Neural cell (in vitro differentiated cells): ENCODE measurements at regions not wholly inside any gene's neighbourhood (a gene's known extent, or its start where the extent isn't known, plus 50 kb on each side); places are given as distances from the start of the nearest gene placed in this dataset.

Experiments
- EP300 ChIP-seq: fragments of 450-650 bp; conservative IDR thresholded peaks from 2 replicates; pipeline ENCODE4 v1.6.1; 2014; ENCODE audit warnings: antibody characterized with exemption, mild to moderate bottlenecking, moderate library complexity; ENCODE audit not compliant: poor library complexity, severe bottlenecking
- EZH2 ChIP-seq: fragments of 200-600, 300-800 bp; shearing (Covaris generic), sonication (generic); IDR thresholded peaks from 2 replicates; pipeline ENCODE4 v1.6.1; 2014; ENCODE audit warnings: antibody characterized with exemption, low read length, borderline replicate concordance, mild to moderate bottlenecking; ENCODE audit not compliant: insufficient read depth, poor library complexity, severe bottlenecking
- SMC3 ChIP-seq: fragments of 450-650 bp; conservative IDR thresholded peaks from 2 replicates; pipeline ENCODE4 v1.6.1; 2014; ENCODE audit warnings: antibody characterized with exemption, mild to moderate bottlenecking, moderate library complexity; ENCODE audit not compliant: poor library complexity

DNA sequence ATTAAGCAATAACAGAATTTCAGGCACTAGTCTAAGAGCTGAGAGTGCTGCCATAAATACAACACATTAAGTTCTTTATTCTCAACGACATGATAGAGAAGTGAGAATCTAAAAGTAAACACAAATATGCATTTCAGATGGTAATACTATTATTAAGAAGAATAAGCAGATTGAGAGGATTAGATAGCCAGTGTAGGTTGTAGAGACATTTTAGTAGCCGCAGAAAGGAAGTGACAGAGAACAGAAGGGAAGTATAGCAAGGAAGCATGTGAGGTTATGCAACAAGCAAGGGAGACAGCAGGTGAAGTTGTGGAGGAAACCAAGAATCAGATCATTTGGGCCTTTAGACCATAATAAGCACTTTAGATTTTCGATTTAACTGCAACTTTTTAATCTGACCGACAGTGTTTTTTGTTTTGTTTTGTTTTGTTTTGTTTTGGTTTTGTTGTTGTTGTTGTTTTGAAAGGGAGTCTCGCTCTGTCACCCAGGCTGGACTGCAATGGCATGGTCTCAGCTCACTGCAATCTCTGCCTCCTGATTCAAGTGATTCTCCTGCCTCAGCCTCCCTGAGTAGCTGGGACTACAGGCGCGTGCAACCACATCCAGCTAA, 737.0 kb upstream of the ADGRB3 start:
- no peak for TF ChIP-seq SMC3
- no peak for TF ChIP-seq EZH2
- no peak for TF ChIP-seq EP300
